ENCODE measurements at regions not wholly inside any gene's neighbourhood (a gene's known extent, or its start where the extent isn't known, plus 50 kb on each side); places are given as distances from the start of the nearest gene placed in this dataset.
"Not testable (repeated sequence)": the region's sequence is repeated elsewhere in the genome, so short reads cannot be mapped to it uniquely, and the experiment has no call there.

GRCh38 chr10:44577533-44577932 is 192.6 kb upstream of the CXCL12 start:
- no peaks in the 10 kb centered on the region for H3K36me3 Mint-ChIP-seq
- H3K27me3 Mint-ChIP-seq (ENCODE audit: low read depth in 3 of 3) = peaks cover 0 to 8% (median 3%) of the 10 kb centered on the region in 3 donors
- H3K4me3 Mint-ChIP-seq = peak overlapping the region in 2 of 5 donors; percentile 6 to 39
- peaks cover 0 to 31% of the 10 kb centered on the region in 2 donors for H3K4me1 Mint-ChIP-seq
- DNase-seq = no peak
- peaks cover 0 to 4% (median 0%) of the 10 kb centered on the region in 6 donors for H3K9me3 Mint-ChIP-seq
- peak overlapping the region in 3 of 6 donors; percentile 94 to 98 (median 96) for H3K27ac Mint-ChIP-seq

DNA sequence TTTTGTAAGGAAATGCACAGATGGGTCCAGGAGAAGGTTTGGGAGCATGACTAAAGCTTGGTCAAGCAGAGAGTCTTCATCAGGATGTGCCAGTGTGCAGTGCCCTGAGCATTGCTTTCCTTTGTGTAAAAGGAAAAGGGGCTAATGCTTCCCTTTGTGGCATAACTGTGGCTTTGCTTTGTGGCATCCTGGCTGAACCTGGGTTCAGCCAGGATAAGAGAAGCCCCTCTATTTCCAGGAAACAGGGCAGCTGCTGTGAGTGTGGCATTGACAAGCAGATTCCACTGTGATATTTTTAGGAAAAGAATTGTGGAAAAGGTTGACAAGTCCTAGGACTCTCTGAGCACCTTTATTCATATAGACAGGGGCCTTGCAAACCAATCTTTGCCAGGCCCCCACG is 193.4 kb upstream of the CXCL12 start:
- Mint-ChIP-seq H3K4me1 (peaks cover 0 to 31% of the 10 kb centered on the region in 2 donors), H3K27ac (peak overlapping the region in 3 of 6 donors; percentile 94 to 98 (median 96)), H3K9me3 (peaks cover 0 to 4% (median 0%) of the 10 kb centered on the region in 6 donors), H3K27me3 (ENCODE audit: low read depth in 3 of 3) (peaks cover 0 to 8% (median 3%) of the 10 kb centered on the region in 3 donors), H3K36me3 (no peaks in the 10 kb centered on the region), H3K4me3 (no peak overlapping the region)
- no peak for DNase-seq

GRCh38 chr10:44578963-44579362 is 194.1 kb upstream of the CXCL12 start:
- H3K27me3 Mint-ChIP-seq (ENCODE audit: low read depth in 3 of 3); H3K4me3 Mint-ChIP-seq; DNase-seq; H3K9me3 Mint-ChIP-seq; H3K36me3 Mint-ChIP-seq: not testable (repeated sequence)
- peaks cover 0 to 26% of the 10 kb centered on the region in 2 donors for H3K4me1 Mint-ChIP-seq
- H3K27ac Mint-ChIP-seq = peak overlapping the region in 1 of 6 donors; percentile 39

GRCh38 chr10:44581996-44582395 is 197.1 kb upstream of the CXCL12 start:
- H3K9me3 Mint-ChIP-seq = peaks cover 0 to 4% (median 0%) of the 10 kb centered on the region in 6 donors
- H3K36me3 Mint-ChIP-seq = no peaks in the 10 kb centered on the region
- no peak overlapping the region for H3K27ac Mint-ChIP-seq
- peaks cover 0 to 8% (median 0%) of the 10 kb centered on the region in 3 donors for H3K27me3 Mint-ChIP-seq (ENCODE audit: low read depth in 3 of 3)
- peaks cover 0 to 13% of the 10 kb centered on the region in 2 donors for H3K4me1 Mint-ChIP-seq
- no peak for DNase-seq
- H3K4me3 Mint-ChIP-seq = no peak overlapping the region

GRCh38 chr10:44587488-44588318 is 202.8 kb upstream of the CXCL12 start:
- Mint-ChIP-seq H3K36me3 (no peaks in the 10 kb centered on the region), H3K9me3 (no peaks in the 10 kb centered on the region), H3K27me3 (ENCODE audit: low read depth in 3 of 3) (peaks cover 0 to 3% (median 2%) of the 10 kb centered on the region in 3 donors), H3K27ac (no peak overlapping the region), H3K4me3 (no peak overlapping the region), H3K4me1 (no peaks in the 10 kb centered on the region)
- no peak for DNase-seq

GRCh38 chr10:44589181-44589943 is 204.5 kb upstream of the CXCL12 start:
- no peak overlapping the region for H3K4me3 Mint-ChIP-seq
- H3K27me3 Mint-ChIP-seq (ENCODE audit: low read depth in 3 of 3) = peaks cover 0 to 3% (median 2%) of the 10 kb centered on the region in 3 donors
- no peaks in the 10 kb centered on the region for H3K9me3 Mint-ChIP-seq

GRCh38 chr10:44589944-44590449 is 205.1 kb upstream of the CXCL12 start:
- Mint-ChIP-seq H3K9me3 (no peaks in the 10 kb centered on the region), H3K4me3 (no peak overlapping the region), H3K27ac (peak overlapping the region in 1 of 6 donors; percentile 29), H3K27me3 (ENCODE audit: low read depth in 3 of 3) (peaks cover 0 to 3% (median 2%) of the 10 kb centered on the region in 3 donors), H3K4me1 (no peaks in the 10 kb centered on the region), H3K36me3 (no peaks in the 10 kb centered on the region)
- no peak for DNase-seq

More at GRCh38 chr10:44589181-44589943, 204.5 kb upstream of the CXCL12 start:
- Mint-ChIP-seq H3K36me3 (no peaks in the 10 kb centered on the region), H3K27ac (no peak overlapping the region), H3K4me1 (no peaks in the 10 kb centered on the region)
- DNase-seq = no peak

DNA sequence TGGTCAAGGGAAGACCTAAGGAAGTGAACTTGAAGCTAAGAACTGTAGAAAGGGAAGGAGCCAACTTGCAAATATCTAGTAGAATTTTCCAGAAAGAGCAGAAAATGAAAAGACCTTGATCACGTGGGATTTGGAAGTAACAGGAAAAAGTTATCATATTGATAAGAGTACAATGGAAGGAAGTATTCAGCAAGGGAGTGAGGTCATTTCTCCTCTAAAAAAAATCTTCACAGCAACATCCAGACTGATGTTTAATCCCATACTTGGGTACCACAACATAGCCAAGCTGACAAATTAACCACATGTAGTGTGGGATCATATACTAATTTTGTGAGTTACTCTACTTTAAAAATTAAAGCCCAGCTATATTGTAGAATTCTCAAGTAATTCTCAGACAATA is 207.0 kb upstream of the CXCL12 start:
- H3K27me3 Mint-ChIP-seq (ENCODE audit: low read depth in 3 of 3) = peaks cover 5 to 7% (median 5%) of the 10 kb centered on the region in 3 donors

GRCh38 chr10:44593952-44594351 is 209.1 kb upstream of the CXCL12 start:
- Mint-ChIP-seq H3K27me3 (ENCODE audit: low read depth in 3 of 3) (peaks cover 5 to 7% (median 6%) of the 10 kb centered on the region in 3 donors), H3K4me1 (no peaks in the 10 kb centered on the region), H3K36me3 (no peaks in the 10 kb centered on the region), H3K4me3 (no peak overlapping the region), H3K27ac (no peak overlapping the region), H3K9me3 (peaks cover 0 to 2% (median 0%) of the 10 kb centered on the region in 6 donors)
- DNase-seq = no peak

More for the DNA sequence above, 207.0 kb upstream of the CXCL12 start:
- no peak overlapping the region for H3K27ac Mint-ChIP-seq
- no peak overlapping the region for H3K4me3 Mint-ChIP-seq
- no peaks in the 10 kb centered on the region for H3K36me3 Mint-ChIP-seq
- H3K9me3 Mint-ChIP-seq = peaks cover 0 to under 1% (median 0%) of the 10 kb centered on the region in 6 donors
- no peak for DNase-seq
- no peaks in the 10 kb centered on the region for H3K4me1 Mint-ChIP-seq

DNA sequence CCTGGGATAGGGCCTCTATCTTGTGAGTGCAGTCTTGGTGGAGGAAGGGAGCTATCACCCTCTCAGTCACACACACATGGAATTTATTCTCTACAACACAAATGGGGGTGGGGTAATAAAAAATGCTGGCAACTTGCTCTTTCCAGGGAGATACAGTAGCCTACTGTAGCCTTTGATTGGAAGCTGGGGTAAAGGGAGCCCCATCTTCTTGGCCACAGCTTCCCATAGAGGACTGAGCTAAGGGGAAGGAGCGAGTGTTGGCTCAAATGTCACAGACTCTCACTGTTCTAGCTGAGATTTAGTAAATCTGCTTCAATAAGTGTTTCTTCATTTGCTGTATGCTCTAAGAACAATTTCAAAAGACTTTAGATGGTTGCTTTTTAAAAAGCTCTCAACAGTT is 222.2 kb upstream of the CXCL12 start:
- H3K27me3 Mint-ChIP-seq (ENCODE audit: low read depth in 3 of 3) = peaks cover 0 to 12% (median 1%) of the 10 kb centered on the region in 3 donors
- no peaks in the 10 kb centered on the region for H3K36me3 Mint-ChIP-seq
- H3K27ac Mint-ChIP-seq = no peak overlapping the region
- H3K4me3 Mint-ChIP-seq = no peak overlapping the region
- no peaks in the 10 kb centered on the region for H3K4me1 Mint-ChIP-seq
- peaks cover 0 to 6% (median 4%) of the 10 kb centered on the region in 6 donors for H3K9me3 Mint-ChIP-seq
- no peak for DNase-seq

GRCh38 chr10:44618910-44619309 is 234.0 kb upstream of the CXCL12 start:
- Mint-ChIP-seq H3K27ac (no peak overlapping the region), H3K4me1 (no peaks in the 10 kb centered on the region), H3K9me3 (peaks cover 0 to 3% (median 0%) of the 10 kb centered on the region in 6 donors), H3K36me3 (no peaks in the 10 kb centered on the region), H3K27me3 (ENCODE audit: low read depth in 3 of 3) (no peaks in the 10 kb centered on the region), H3K4me3 (no peak overlapping the region)
- no peak for DNase-seq

DNA sequence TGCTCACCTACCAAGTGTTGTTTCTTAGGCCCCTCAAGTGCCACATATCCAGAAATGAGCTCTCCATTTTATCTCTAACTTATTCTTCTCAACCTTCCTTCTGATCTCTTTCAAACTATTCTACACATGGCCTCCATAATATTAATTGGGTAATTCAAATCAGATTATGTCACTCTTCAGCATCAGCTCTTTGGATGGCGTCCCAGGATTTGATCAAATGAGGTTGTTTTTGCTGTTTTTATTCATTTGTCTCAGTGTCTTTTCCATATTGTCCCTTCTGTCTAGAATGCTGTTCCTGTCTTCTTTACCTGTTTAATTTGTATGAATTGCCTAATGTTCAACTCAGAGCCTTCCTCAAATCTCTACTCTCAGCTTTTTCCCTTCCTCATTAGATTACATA is 234.6 kb upstream of the CXCL12 start:
- Mint-ChIP-seq H3K9me3 (peaks cover 0 to 4% (median 0%) of the 10 kb centered on the region in 6 donors), H3K27me3 (ENCODE audit: low read depth in 3 of 3) (no peaks in the 10 kb centered on the region), H3K4me1 (no peaks in the 10 kb centered on the region), H3K36me3 (no peaks in the 10 kb centered on the region), H3K27ac (no peak overlapping the region), H3K4me3 (no peak overlapping the region)
- no peak for DNase-seq

DNA sequence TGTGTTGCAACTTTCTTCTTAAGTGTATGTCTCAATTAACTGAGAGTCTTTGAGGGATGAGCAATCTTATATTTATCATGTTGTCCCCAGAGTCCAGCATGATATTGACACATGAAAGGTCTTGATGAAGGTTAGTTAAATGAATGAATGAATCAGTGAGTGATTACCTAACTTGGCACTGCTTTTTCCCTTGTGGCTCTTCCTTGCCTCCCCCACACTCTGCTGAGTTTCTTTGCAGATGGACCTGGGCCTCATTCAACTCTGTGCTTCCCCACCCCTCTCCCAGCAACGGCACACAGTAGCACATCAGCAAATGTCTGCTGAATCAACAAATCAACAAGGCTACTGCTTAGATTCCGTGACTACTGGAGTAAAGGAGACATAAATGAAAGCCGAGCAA is 235.1 kb upstream of the CXCL12 start:
- H3K36me3 Mint-ChIP-seq = no peaks in the 10 kb centered on the region
- H3K9me3 Mint-ChIP-seq = peaks cover 0 to 5% (median 0%) of the 10 kb centered on the region in 6 donors
- DNase-seq = no peak
- no peak overlapping the region for H3K27ac Mint-ChIP-seq
- H3K27me3 Mint-ChIP-seq (ENCODE audit: low read depth in 3 of 3) = no peaks in the 10 kb centered on the region
- H3K4me3 Mint-ChIP-seq = no peak overlapping the region
- no peaks in the 10 kb centered on the region for H3K4me1 Mint-ChIP-seq

Measured in immature natural killer cell (primary cell).